GM19023 (cell line): ENCODE measurements at regions not wholly inside any gene's neighbourhood (a gene's known extent, or its start where the extent isn't known, plus 50 kb on each side); places are given as distances from the start of the nearest gene placed in this dataset.
"Not testable (repeated sequence)": the region's sequence is repeated elsewhere in the genome, so short reads cannot be mapped to it uniquely, and the experiment has no call there.

Experiments used
- ATAC-seq: cut with Tn5 transposase; IDR thresholded peaks from one replicate; pipeline ENCODE4 v1.9.1; 2021; ENCODE audit warnings: mild to moderate bottlenecking, moderate library complexity; ENCODE audit not compliant: unreplicated experiment

DNA sequence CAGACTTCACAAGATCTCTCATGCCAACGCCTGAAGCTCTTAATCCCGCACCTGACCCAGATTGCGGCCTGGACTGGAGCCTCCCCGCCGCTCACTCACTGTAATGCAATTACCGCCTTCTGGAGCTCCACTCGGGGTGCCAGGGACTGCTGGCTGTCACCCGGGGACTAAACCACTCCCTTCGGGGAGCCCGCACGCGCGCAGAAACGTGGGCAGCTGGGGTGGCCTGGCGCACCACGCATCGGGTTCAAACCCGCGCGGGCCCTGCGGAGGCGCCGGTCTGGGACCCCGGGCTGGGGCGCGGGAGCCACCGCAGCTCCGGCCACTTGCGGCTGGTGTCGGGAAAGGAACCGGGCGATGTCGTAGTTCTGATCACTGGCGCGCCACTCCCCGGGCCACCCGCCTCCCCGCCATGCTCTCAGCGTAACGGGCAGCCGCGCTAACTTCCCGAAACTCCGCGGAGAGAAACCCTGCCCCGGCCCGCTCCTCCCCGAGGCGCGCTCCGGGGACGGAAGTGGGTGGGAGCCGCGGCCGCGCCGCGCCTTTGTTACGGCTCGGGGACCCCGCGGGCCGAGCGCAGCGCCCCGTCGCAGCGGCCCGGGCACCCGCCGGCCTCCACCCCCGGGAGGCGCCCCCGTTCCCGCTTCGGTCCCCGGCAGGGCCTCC lies 100.3 kb upstream of the SVIL start:
- peak; percentile 54 for ATAC-seq

DNA sequence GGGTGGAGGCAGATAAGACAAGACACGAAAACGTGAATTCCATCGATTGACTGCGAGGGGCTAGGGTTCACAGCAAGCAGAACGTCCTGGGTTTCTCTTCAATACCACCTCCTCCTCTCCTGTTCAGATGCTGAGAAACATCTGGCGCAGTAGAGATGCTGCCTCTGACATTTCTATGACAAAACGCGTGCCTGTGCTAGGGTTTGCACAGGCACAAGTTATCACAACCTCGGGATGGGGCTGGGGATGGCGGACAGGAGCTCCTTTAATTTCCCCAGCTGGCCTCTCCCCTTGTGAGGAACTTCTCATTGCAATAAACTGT lies 99.8 kb upstream of the SVIL start:
- no peak for ATAC-seq

DNA sequence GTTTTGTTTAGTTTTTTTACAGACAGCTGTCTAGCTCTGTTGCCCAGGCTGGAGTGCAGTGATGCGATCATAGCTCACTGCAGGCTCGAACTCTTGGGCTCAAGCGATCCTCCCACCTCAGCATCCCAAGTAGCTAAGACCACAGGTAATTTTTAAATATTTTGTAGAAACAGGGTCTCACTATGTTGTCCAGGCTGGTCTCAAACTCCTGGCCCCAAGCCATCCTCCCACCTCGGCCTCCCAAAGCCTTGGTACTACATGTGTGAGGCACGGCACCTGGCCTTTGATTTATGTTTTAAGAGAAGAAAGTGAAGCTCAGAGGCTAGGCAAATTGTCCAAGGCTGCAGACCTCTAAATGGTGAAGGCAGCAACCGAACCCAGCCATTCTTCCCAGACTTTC lies 98.6 kb upstream of the SVIL start:
- ATAC-seq: no peak

DNA sequence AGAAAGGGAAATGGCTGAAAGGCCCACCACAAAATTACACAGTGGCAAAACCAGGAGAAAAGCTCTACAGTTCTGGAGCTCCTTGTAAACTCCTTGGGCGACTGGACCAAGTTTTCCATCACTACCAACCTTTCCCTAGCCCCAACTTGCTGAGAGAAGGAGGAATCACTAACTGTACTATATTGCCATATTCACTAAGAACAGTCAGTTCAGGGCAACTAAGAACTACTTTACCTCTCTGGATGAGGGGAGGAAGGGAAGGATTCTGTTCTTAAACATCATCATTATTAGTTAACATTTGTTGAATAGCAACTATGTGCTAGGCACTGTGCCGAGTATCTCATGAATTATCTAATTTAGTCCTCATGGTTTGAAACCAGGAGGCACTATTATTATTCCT lies 98.1 kb upstream of the SVIL start:
- ATAC-seq: no peak

- ATAC-seq: no peak
Observed at GRCh38 chr10:29731760-29732159, 97.0 kb upstream of the SVIL start.

- no peak for ATAC-seq
Observed at GRCh38 chr10:29730969-29731368, 96.2 kb upstream of the SVIL start.

DNA sequence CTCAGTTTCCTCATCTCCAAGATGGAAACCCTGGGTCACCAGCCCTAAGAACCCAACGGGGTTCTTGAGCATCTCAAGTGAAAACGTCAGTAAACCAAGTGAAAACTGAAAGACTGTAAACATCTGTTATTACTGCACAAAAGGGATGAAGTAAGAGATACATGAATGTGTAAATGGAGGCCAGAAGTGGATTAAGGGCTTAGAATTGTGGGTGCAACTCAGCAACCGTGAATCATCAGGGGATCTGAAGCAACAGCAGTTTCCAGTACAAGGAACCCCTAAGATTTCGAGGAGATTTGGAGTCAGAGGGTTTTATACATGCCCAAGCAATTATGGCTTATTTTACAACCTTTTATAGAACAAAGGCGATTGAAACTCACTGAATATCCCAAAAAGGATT lies 95.7 kb upstream of the SVIL start:
- ATAC-seq: no peak

DNA sequence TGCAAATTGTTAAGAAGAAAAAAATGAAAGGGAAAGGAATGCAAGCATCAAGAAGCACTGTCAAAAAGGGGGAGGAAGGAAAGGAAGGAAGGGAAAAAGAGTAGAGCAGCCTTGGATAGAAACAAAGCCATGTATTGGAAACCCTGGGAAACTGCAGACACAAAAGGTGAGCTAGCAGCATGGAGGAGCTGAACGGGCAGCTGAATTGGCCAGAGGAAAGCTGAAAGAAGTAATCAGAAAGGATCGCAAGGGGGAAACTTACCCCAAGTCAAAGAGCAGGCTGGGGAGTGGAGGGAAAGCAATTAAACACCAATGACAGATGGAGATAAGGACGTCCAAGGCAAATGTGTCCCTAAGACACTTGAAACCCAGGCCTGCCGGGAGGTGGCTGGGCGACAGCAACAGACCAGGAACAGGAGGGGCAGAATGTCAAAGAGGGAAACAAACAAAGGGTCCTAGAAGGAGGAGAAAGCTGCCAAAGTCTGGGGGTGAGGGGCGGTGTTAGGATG lies 93.8 kb upstream of the SVIL start:
- no peak for ATAC-seq

DNA sequence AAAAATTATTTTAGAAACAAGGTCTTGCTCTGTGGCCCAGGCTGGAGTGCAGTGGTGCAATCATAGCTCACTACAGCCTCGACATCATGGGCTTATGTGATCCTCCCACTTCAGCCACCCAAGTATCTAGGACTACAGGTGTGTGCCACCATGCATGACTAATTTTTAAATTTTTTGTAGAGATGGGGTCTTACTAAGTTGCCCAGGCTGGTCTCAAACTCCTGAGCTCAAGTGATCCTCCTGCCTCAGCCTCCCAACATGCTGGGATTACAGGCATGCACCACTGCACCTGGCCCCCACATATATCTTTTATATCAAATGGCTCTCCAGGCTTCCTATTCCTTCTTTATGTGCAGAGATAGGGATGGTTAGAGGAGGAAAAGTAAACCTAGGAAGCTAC lies 91.2 kb upstream of the SVIL start:
- not testable (repeated sequence) for ATAC-seq

DNA sequence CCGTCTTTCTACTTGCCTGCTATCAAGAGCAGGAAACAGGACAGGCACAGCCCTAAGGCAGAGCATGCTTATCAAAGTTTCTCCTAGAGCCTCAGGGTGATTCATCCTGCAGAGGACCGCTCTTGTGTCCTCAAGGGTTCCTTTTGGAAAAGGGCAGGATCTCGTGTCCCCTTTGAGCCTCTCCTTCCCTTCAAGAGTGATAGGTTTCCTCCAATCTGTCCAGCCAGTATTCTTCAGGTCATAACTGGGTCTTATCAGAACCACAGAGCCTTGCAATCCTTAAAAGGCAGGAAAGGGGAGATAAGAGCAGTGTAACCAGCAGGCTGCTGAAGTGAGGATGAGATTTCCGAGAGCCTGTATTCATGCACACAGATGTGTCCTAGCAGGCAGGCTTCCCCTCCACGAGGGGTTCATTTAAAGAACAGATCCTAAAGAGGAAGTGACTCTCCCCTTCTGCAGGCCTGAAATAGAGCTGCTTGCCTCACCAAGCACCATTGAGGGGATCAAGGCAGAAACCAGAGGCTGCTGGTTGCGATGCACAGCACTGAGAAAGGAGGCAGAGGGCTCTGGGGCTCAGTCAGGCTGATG lies 90.5 kb upstream of the SVIL start:
- ATAC-seq: no peak

DNA sequence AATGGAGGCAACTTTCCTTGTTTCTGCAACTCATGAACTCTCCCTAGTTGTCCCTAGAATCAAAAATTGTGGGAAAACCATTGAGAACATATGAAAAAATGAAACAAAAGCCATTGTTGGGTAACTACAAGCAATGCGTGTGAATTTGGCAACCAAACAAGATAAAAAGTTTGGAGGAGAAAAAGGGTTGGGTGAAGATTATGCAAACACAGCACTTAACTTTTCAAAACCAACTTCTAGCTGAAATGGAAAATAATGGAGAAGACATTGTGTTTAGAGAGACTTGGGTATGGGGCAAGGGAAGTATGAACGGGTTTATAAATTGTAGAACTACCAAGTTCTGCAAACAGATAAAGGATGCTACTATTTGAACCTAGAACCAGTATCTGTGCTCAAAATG lies 89.0 kb upstream of the SVIL start:
- no peak for ATAC-seq

GRCh38 chr10:29722777-29723176 lies 88.0 kb upstream of the SVIL start:
- no peak for ATAC-seq

- no peak for ATAC-seq
Observed at GRCh38 chr10:29720149-29720548, 85.4 kb upstream of the SVIL start.

DNA sequence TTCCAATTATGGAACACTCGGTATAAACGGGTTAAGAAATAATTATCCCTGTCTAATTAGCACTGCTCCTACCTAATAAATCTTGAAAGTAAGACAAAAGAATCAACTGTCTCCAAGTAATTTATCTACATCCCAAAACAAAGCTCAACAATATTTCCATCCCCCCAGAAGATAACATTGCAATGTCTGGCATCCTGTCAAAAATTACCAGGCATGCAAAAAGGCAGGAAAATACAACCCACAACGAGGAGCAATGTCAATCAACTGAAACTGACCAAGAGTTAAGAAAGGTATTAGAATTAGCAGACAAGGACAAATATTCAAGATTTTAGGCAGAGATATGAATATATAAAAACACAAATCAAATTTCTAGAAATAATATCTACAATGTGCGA lies 84.5 kb upstream of the SVIL start:
- no peak for ATAC-seq

GRCh38 chr10:29715296-29715695 lies 80.5 kb upstream of the SVIL start:
- no peak for ATAC-seq

- ATAC-seq: no peak
Observed at GRCh38 chr10:29714096-29714874, 79.5 kb upstream of the SVIL start.

- ATAC-seq: no peak
Observed at GRCh38 chr10:29713450-29713849, 78.7 kb upstream of the SVIL start.

- ATAC-seq: no peak
Observed at GRCh38 chr10:29712108-29712507, 77.3 kb upstream of the SVIL start.

- ATAC-seq: no peak
Observed at GRCh38 chr10:29710128-29710527, 75.4 kb upstream of the SVIL start.

GRCh38 chr10:29709484-29710002 lies 74.8 kb upstream of the SVIL start:
- no peak for ATAC-seq

DNA sequence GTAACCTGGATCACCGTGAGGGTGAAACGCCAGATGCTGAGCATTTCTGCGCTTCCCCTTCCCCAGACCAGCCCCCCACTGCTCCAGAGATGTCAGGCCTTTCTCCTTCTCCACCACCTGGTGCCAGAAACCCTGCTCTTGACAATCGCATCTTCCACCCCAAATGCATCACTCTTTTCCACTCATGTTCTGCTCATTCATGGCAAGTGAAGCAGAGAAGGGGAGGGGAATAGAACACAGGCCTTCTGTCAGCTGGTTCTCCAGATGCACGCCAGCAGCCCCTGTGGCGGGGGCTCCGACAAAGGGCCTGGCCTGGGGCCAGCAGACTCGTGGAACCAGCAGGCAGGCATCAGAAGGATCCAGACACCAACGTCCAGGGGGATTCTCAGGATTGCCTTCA lies 68.5 kb upstream of the SVIL start:
- no peak for ATAC-seq
